ENCODE measurements at regions not wholly inside any gene's neighbourhood (a gene's known extent, or its start where the extent isn't known, plus 50 kb on each side); places are given as distances from the start of the nearest gene placed in this dataset.

DNA sequence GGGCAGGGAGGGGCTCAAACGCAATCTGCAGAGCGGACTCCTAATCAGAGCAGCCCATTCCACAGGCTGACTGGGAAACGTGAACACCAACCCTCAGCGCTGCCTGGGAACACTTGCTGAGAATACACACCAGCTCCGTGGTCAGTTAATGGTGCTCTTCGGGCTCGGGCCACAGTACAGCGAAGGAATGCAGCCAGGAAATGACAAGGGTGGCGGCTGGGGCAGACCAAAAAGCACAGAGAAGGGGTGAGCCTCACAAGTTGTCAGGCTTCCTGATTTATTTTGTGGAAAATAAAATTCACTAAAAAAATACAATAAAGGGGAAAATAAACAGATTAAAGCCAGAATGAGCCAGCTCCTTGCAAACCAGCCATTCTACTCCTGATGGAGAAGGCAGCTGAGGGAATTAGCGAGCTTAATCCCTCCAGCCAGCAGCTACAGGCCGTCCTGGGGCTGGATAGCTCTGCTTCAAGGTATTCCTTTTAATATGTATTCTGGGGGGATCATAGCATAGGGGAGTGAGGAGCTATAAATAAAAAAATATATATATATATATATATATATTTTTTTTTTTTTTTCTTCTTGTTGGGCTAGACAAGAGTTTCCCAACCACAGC lies 165.5 kb upstream of the NTM start:
- Histone ChIP-seq H3K9me3 (ENCODE audit: insufficient read depth, low read length) (no peaks in the 10 kb centered on the region), H3K79me2 (ENCODE audit: insufficient read depth, low read length) (no peaks in the 10 kb centered on the region), H2AFZ (ENCODE audit: low read depth, low read length, severe bottlenecking) (no peak overlapping the region), H3K4me2 (ENCODE audit: low read depth, low read length, poor library complexity, severe bottlenecking) (no peak overlapping the region), H3K27me3 (ENCODE audit: low read length) (no peaks in the 10 kb centered on the region), H3K27ac (ENCODE audit: low read depth, low read length) (no peak overlapping the region), H3K36me3 (ENCODE audit: low read length) (no peaks in the 10 kb centered on the region), H3K9ac (ENCODE audit: low read length) (no peak overlapping the region), H3K9me2 (replicated peaks; ENCODE audit: insufficient read depth, low read length) (no peaks in the 10 kb centered on the region), H3F3A (ENCODE audit: insufficient read depth) (no peaks in the 10 kb centered on the region), H4K20me1 (ENCODE audit: low read depth, low read length) (no peaks in the 10 kb centered on the region), H3K4me3 (ENCODE audit: insufficient read depth, low read length, poor library complexity, severe bottlenecking) (no peak overlapping the region)
- TF ChIP-seq, protein P1, sequence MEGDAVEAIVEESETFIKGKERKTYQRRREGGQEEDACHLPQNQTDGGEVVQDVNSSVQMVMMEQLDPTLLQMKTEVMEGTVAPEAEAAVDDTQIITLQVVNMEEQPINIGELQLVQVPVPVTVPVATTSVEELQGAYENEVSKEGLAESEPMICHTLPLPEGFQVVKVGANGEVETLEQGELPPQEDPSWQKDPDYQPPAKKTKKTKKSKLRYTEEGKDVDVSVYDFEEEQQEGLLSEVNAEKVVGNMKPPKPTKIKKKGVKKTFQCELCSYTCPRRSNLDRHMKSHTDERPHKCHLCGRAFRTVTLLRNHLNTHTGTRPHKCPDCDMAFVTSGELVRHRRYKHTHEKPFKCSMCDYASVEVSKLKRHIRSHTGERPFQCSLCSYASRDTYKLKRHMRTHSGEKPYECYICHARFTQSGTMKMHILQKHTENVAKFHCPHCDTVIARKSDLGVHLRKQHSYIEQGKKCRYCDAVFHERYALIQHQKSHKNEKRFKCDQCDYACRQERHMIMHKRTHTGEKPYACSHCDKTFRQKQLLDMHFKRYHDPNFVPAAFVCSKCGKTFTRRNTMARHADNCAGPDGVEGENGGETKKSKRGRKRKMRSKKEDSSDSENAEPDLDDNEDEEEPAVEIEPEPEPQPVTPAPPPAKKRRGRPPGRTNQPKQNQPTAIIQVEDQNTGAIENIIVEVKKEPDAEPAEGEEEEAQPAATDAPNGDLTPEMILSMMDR (IDR thresholded peaks at IDR 0.05; ENCODE audit: insufficient read depth, low read length, poor library complexity, severe bottlenecking), result no peak
- no peak for TF ChIP-seq EZH2phosphoT487 (conservative IDR thresholded peaks at IDR 0.05; ENCODE audit: low read length)

DNA sequence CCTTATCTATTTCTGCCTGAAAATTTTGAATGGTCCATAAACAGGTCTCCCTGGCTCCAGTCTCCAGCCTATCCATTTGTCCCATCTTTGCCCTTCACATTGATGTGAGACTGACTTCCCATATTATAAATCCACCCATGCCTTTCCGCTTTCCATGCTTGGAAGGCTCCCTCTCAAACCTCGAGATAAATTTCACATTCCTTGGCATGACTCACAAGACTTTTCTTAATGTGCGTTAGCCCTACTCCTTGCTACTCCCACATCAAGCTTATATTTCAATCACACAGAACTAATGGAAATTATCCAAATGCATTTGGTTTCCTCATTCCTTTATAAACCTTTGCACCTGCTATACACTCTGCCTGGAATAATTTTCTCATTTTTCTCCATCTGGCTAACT lies 163.7 kb upstream of the NTM start:
- TF ChIP-seq, protein P1 (IDR thresholded peaks at IDR 0.05; ENCODE audit: insufficient read depth, low read length, poor library complexity, severe bottlenecking), result no peak
- TF ChIP-seq EZH2phosphoT487 (conservative IDR thresholded peaks at IDR 0.05; ENCODE audit: low read length), result no peak
- Histone ChIP-seq H3K79me2 (ENCODE audit: insufficient read depth, low read length) (no peaks in the 10 kb centered on the region), H3K9ac (ENCODE audit: low read length) (no peak overlapping the region), H3K27ac (ENCODE audit: low read depth, low read length) (no peak overlapping the region), H4K20me1 (ENCODE audit: low read depth, low read length) (no peaks in the 10 kb centered on the region), H3K4me3 (ENCODE audit: insufficient read depth, low read length, poor library complexity, severe bottlenecking) (no peak overlapping the region), H3K27me3 (ENCODE audit: low read length) (no peaks in the 10 kb centered on the region), H2AFZ (ENCODE audit: low read depth, low read length, severe bottlenecking) (no peak overlapping the region), H3K4me2 (ENCODE audit: low read depth, low read length, poor library complexity, severe bottlenecking) (no peak overlapping the region), H3K9me3 (ENCODE audit: insufficient read depth, low read length) (no peaks in the 10 kb centered on the region), H3F3A (ENCODE audit: insufficient read depth) (no peaks in the 10 kb centered on the region), H3K9me2 (replicated peaks; ENCODE audit: insufficient read depth, low read length) (no peaks in the 10 kb centered on the region), H3K36me3 (ENCODE audit: low read length) (no peaks in the 10 kb centered on the region)

DNA sequence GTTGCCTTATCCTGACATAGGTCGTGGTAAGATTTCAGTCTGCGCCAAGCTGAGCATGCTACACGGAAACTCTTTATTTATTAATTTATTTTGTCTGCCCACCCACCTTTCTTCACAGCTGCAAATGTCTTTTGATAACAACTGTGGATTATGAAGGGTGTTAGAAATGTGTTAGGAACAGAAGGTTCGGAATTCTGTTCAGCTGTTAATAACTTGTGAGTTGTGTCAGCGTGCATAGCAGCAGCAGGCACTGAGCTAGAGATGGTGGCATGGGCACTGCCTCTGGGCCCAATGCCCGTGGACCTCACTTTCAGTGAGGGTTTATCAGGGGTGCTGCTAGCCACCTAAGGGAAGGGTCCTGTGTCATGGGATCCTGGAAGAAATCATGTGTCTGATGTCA lies 162.5 kb upstream of the NTM start:
- H3K9ac ChIP-seq (ENCODE audit: low read length), result no peak overlapping the region
- no peaks in the 10 kb centered on the region for H3K9me2 ChIP-seq (replicated peaks; ENCODE audit: insufficient read depth, low read length)
- no peak overlapping the region for H3K27ac ChIP-seq (ENCODE audit: low read depth, low read length)
- H3K36me3 ChIP-seq (ENCODE audit: low read length), result no peaks in the 10 kb centered on the region
- no peak overlapping the region for H3K4me3 ChIP-seq (ENCODE audit: insufficient read depth, low read length, poor library complexity, severe bottlenecking)
- H3K4me2 ChIP-seq (ENCODE audit: low read depth, low read length, poor library complexity, severe bottlenecking), result no peak overlapping the region
- no peak overlapping the region for H2AFZ ChIP-seq (ENCODE audit: low read depth, low read length, severe bottlenecking)
- H4K20me1 ChIP-seq (ENCODE audit: low read depth, low read length), result no peaks in the 10 kb centered on the region
- H3F3A ChIP-seq (ENCODE audit: insufficient read depth), result no peaks in the 10 kb centered on the region
- no peaks in the 10 kb centered on the region for H3K9me3 ChIP-seq (ENCODE audit: insufficient read depth, low read length)
- TF ChIP-seq, protein P1 (IDR thresholded peaks at IDR 0.05; ENCODE audit: insufficient read depth, low read length, poor library complexity, severe bottlenecking), result no peak
- no peak for TF ChIP-seq EZH2phosphoT487 (conservative IDR thresholded peaks at IDR 0.05; ENCODE audit: low read length)
- H3K79me2 ChIP-seq (ENCODE audit: insufficient read depth, low read length), result no peaks in the 10 kb centered on the region
- H3K27me3 ChIP-seq (ENCODE audit: low read length), result no peaks in the 10 kb centered on the region

All from SU-DHL-6 (cell line).